DOHH2 (cell line): ENCODE measurements at regions not wholly inside any gene's neighbourhood (a gene's known extent, or its start where the extent isn't known, plus 50 kb on each side); places are given as distances from the start of the nearest gene placed in this dataset.

Experiments
- H3F3A ChIP-seq: fragments of 200-600 bp; sonication (generic), shearing (Covaris generic); 2 replicates; pipeline ENCODE4 v1.6.0; 2016; ENCODE audit warnings: antibody characterized with exemption, mild to moderate bottlenecking; ENCODE audit not compliant: control insufficient read depth, insufficient read depth
- H3K27ac ChIP-seq: fragments of 200-600 bp; sonication (generic); 2 replicates; pipeline ENCODE4 v1.5.1; 2014; ENCODE audit warnings: low read depth, mild to moderate bottlenecking, low read length, moderate library complexity
- H3K27me3 ChIP-seq: fragments of 200-600 bp; sonication (generic); 2 replicates; pipeline ENCODE4 v1.6.1; 2014; ENCODE audit warnings: mild to moderate bottlenecking, low read length, mixed read lengths; ENCODE audit not compliant: control insufficient read depth
- H3K36me3 ChIP-seq: fragments of 200-600 bp; sonication (generic); 2 replicates; pipeline ENCODE4 v1.6.1; 2014; ENCODE audit warnings: mild to moderate bottlenecking, low read length, moderate library complexity, mixed read lengths; ENCODE audit not compliant: control insufficient read depth
- H3K4me1 ChIP-seq: fragments of 200-600 bp; sonication (generic); 2 replicates; pipeline ENCODE4 v1.6.1; 2014; ENCODE audit warnings: mild to moderate bottlenecking, low read length, mixed read lengths; ENCODE audit not compliant: control insufficient read depth
- H3K4me2 ChIP-seq: fragments of 200-600 bp; sonication (generic); 2 replicates; pipeline ENCODE4 v1.6.0; 2014; ENCODE audit warnings: mild to moderate bottlenecking, low read length, moderate library complexity
- H3K4me3 ChIP-seq: fragments of 200-600 bp; sonication (generic); 2 replicates; pipeline ENCODE4 v1.5.1; 2014; ENCODE audit warnings: mild to moderate bottlenecking, low read length, mixed read lengths
- H3K79me2 ChIP-seq: fragments of 200-600 bp; sonication (generic); 2 replicates; pipeline ENCODE4 v1.6.1; 2014; ENCODE audit warnings: mild to moderate bottlenecking, low read length, mixed read lengths; ENCODE audit not compliant: control insufficient read depth
- H3K9me2 ChIP-seq: fragments of 200-600 bp; sonication (generic); replicated peaks from 2 replicates; pipeline ENCODE4 v1.6.1; 2014; ENCODE audit warnings: mild to moderate bottlenecking, low read length, mixed read lengths; ENCODE audit not compliant: control insufficient read depth
- H3K9me3 ChIP-seq: fragments of 200-600 bp; sonication (generic); 2 replicates; pipeline ENCODE4 v1.6.1; 2014; ENCODE audit warnings: antibody characterized with exemption, low read length, mixed read lengths; ENCODE audit not compliant: control insufficient read depth, insufficient read depth
- H4K20me1 ChIP-seq: fragments of 200-600 bp; sonication (generic); 2 replicates; pipeline ENCODE4 v1.6.0; 2014; ENCODE audit warnings: low read depth, mild to moderate bottlenecking, antibody characterized with exemption, low read length, moderate library complexity; ENCODE audit not compliant: control insufficient read depth, insufficient read depth
- EZH2phosphoT487 ChIP-seq: fragments of 200-600 bp; sonication (generic); IDR thresholded peaks from 2 replicates; pipeline ENCODE4 v1.6.1; 2017; ENCODE audit warnings: borderline replicate concordance, mild to moderate bottlenecking, antibody characterized with exemption, low read length, moderate library complexity, mixed read lengths
- TF ChIP-seq, protein P1 (sequence below): fragments of 200-600 bp; sonication (generic); IDR thresholded peaks from one replicate; pipeline ENCODE4 v1.5.1; 2014; ENCODE audit warnings: antibody characterized with exemption, mild to moderate bottlenecking, low read depth, low read length; ENCODE audit not compliant: poor library complexity, severe bottlenecking

- TF ChIP-seq, protein P1, sequence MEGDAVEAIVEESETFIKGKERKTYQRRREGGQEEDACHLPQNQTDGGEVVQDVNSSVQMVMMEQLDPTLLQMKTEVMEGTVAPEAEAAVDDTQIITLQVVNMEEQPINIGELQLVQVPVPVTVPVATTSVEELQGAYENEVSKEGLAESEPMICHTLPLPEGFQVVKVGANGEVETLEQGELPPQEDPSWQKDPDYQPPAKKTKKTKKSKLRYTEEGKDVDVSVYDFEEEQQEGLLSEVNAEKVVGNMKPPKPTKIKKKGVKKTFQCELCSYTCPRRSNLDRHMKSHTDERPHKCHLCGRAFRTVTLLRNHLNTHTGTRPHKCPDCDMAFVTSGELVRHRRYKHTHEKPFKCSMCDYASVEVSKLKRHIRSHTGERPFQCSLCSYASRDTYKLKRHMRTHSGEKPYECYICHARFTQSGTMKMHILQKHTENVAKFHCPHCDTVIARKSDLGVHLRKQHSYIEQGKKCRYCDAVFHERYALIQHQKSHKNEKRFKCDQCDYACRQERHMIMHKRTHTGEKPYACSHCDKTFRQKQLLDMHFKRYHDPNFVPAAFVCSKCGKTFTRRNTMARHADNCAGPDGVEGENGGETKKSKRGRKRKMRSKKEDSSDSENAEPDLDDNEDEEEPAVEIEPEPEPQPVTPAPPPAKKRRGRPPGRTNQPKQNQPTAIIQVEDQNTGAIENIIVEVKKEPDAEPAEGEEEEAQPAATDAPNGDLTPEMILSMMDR = no peak
- no peak for TF ChIP-seq EZH2phosphoT487
- no peak overlapping the region for H3K4me2 ChIP-seq
- H3K9me2 ChIP-seq = no peaks in the 10 kb centered on the region
- H3K9me3 ChIP-seq = no peaks in the 10 kb centered on the region
- H4K20me1 ChIP-seq = no peaks in the 10 kb centered on the region
- no peaks in the 10 kb centered on the region for H3K27me3 ChIP-seq
- no peaks in the 10 kb centered on the region for H3F3A ChIP-seq
- no peaks in the 10 kb centered on the region for H3K36me3 ChIP-seq
- no peak overlapping the region for H3K4me3 ChIP-seq
- no peaks in the 10 kb centered on the region for H3K4me1 ChIP-seq
- no peaks in the 10 kb centered on the region for H3K79me2 ChIP-seq
- H3K27ac ChIP-seq = no peak overlapping the region
Observed at GRCh38 chr11:104306862-104307474, 143.0 kb upstream of the PDGFD start.

DNA sequence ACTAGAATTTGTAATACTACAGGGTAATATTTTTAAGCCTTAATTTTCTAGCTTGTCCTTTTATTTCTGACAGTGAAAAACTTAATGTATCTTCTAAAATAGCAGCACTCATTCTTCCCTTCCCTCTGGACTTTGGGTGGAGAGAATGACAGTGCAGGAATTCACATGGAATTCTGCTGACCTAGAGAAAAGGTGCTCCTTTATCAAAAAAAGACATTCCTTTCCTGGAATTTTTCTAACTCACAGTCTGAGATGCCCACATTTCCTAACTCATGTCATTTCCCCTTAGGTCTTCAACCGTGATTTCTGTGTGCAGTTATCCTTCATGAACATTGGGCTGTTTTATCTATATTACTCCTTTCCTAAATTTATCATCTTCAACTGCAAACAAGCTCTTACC lies 137.8 kb upstream of the PDGFD start:
- Histone ChIP-seq H4K20me1 (no peaks in the 10 kb centered on the region), H3K27me3 (no peaks in the 10 kb centered on the region), H3F3A (no peaks in the 10 kb centered on the region), H3K4me1 (no peaks in the 10 kb centered on the region), H3K9me3 (no peaks in the 10 kb centered on the region), H3K9me2 (no peaks in the 10 kb centered on the region), H3K4me2 (no peak overlapping the region), H3K27ac (no peak overlapping the region), H3K4me3 (no peak overlapping the region), H3K36me3 (no peaks in the 10 kb centered on the region), H3K79me2 (no peaks in the 10 kb centered on the region)
- TF ChIP-seq, protein P1 = no peak
- TF ChIP-seq EZH2phosphoT487 = no peak

DNA sequence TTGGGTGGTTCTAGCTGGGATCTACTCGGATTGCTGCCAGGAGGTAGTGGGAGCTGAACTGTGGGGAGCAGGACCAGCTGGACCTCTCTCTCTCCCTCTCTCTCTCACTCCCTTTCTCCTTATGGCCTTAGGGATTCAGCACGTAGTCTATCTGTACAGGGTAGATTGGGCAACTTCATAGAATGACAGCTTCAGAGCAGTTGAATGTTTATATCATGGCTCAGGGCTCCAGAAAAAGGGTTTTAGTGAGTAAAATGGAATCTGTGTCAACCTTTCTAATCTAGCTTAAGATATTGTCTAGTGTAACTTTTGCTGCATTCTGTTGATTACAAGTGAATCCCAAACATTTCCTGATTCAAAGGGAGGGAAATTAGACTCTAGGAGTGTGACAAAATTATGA lies 127.7 kb upstream of the PDGFD start:
- no peaks in the 10 kb centered on the region for H3K4me1 ChIP-seq
- H3K27me3 ChIP-seq = no peaks in the 10 kb centered on the region
- no peak overlapping the region for H3K4me2 ChIP-seq
- no peaks in the 10 kb centered on the region for H3K9me3 ChIP-seq
- H3K79me2 ChIP-seq = no peaks in the 10 kb centered on the region
- TF ChIP-seq EZH2phosphoT487 = no peak
- TF ChIP-seq, protein P1 = no peak
- no peaks in the 10 kb centered on the region for H3K9me2 ChIP-seq
- no peaks in the 10 kb centered on the region for H3K36me3 ChIP-seq
- no peak overlapping the region for H3K27ac ChIP-seq
- H3K4me3 ChIP-seq = no peak overlapping the region
- no peaks in the 10 kb centered on the region for H4K20me1 ChIP-seq
- H3F3A ChIP-seq = no peaks in the 10 kb centered on the region
